ENCODE measurements at regions not wholly inside any gene's neighbourhood (a gene's known extent, or its start where the extent isn't known, plus 50 kb on each side); places are given as distances from the start of the nearest gene placed in this dataset.

- H3K79me1 ChIP-seq (ENCODE audit: insufficient read depth, low read depth, low read length, poor library complexity, severe bottlenecking), result no peaks in the 10 kb centered on the region
- no peak overlapping the region for H3K4me2 ChIP-seq (ENCODE audit: insufficient read depth, insufficient read length, low read length)
- H2BK12ac ChIP-seq (ENCODE audit: insufficient read length, low read depth, low read length), result no peak overlapping the region
- no peak overlapping the region for H3T11ph ChIP-seq (ENCODE audit: low read length)
- H3K9me3 Mint-ChIP-seq, result peaks cover 3 to 7% of the 10 kb centered on the region in 2 experiments; a peak in 2 of 5 replicates
- no peaks in the 10 kb centered on the region for H3K23me2 ChIP-seq (ENCODE audit: insufficient read length, low read depth, low read length, poor library complexity, severe bottlenecking)
- H2BK5ac ChIP-seq (ENCODE audit: insufficient read length, low read length), result no peak overlapping the region
- H3K56ac ChIP-seq (ENCODE audit: insufficient read length, low read depth, low read length), result no peak overlapping the region
- H3K27ac ChIP-seq (ENCODE audit: insufficient read length, low read depth, low read length), result no peak overlapping the region
- no peak for DNase-seq
- no peaks in the 10 kb centered on the region for H3K4me1 ChIP-seq (ENCODE audit: insufficient read depth, low read length)
- no peak overlapping the region for H3K9ac ChIP-seq (ENCODE audit: extremely low read depth, insufficient read length, low read length)
- no peak overlapping the region for H2BK120ac ChIP-seq (ENCODE audit: low read depth, low read length, poor library complexity, severe bottlenecking)
- H2BK15ac ChIP-seq (ENCODE audit: low read depth, low read length), result no peak overlapping the region
- H3K36me3 Mint-ChIP-seq (ENCODE audit: insufficient read depth in 1 of 3, low read depth in 3 of 3), result peaks cover 0 to 4% (median 0%) of the 10 kb centered on the region in 3 experiments; a peak in 1 of 7 replicates
- no peaks in the 10 kb centered on the region for H4K20me1 ChIP-seq (ENCODE audit: control insufficient read depth, insufficient read depth, insufficient read length)
- WGBS (ENCODE audit: extremely low coverage, insufficient read length, low lambda C conversion rate), result no CpG with 5 or more reads among the region's 3 CpGs
- no peaks in the 10 kb centered on the region for H3K27me3 ChIP-seq (ENCODE audit: insufficient read depth, low read length)
- H4K5ac ChIP-seq (ENCODE audit: insufficient read length, low read depth, low read length), result no peak overlapping the region
- H4K91ac ChIP-seq (ENCODE audit: insufficient read length, low read depth, low read length), result no peak overlapping the region
- H3K4me1 Mint-ChIP-seq, result no peaks in the 10 kb centered on the region
- no peak overlapping the region for H2AK5ac ChIP-seq (ENCODE audit: insufficient read length, low read length)
- H4K8ac ChIP-seq (replicated peaks; ENCODE audit: insufficient read length, low read depth, low read length), result no peak overlapping the region
- no peak overlapping the region for H3K23ac ChIP-seq (ENCODE audit: insufficient read length, low read depth, low read length)
- no peaks in the 10 kb centered on the region for H3K79me2 ChIP-seq (ENCODE audit: insufficient read depth, low read length)
- H3K27me3 Mint-ChIP-seq (ENCODE audit: low read depth), result no peaks in the 10 kb centered on the region
- no peak overlapping the region for H3K4me3 Mint-ChIP-seq
- TF ChIP-seq, protein P1, sequence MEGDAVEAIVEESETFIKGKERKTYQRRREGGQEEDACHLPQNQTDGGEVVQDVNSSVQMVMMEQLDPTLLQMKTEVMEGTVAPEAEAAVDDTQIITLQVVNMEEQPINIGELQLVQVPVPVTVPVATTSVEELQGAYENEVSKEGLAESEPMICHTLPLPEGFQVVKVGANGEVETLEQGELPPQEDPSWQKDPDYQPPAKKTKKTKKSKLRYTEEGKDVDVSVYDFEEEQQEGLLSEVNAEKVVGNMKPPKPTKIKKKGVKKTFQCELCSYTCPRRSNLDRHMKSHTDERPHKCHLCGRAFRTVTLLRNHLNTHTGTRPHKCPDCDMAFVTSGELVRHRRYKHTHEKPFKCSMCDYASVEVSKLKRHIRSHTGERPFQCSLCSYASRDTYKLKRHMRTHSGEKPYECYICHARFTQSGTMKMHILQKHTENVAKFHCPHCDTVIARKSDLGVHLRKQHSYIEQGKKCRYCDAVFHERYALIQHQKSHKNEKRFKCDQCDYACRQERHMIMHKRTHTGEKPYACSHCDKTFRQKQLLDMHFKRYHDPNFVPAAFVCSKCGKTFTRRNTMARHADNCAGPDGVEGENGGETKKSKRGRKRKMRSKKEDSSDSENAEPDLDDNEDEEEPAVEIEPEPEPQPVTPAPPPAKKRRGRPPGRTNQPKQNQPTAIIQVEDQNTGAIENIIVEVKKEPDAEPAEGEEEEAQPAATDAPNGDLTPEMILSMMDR (conservative IDR thresholded peaks at IDR 0.05), result no peak
- no peak overlapping the region for H3K4ac ChIP-seq (ENCODE audit: low read depth, low read length)
- H2AFZ ChIP-seq (ENCODE audit: low read length), result no peak overlapping the region
- no peaks in the 10 kb centered on the region for H3K9me3 ChIP-seq (ENCODE audit: control insufficient read depth, low read depth, low read length)
- H3K18ac ChIP-seq (ENCODE audit: insufficient read length, low read depth, low read length), result no peak overlapping the region
- no peak overlapping the region for H3K27ac Mint-ChIP-seq
- H3K14ac ChIP-seq (ENCODE audit: insufficient read depth, low read length), result no peak overlapping the region
- no peak overlapping the region for H2BK20ac ChIP-seq (ENCODE audit: low read depth, low read length, poor library complexity, severe bottlenecking)
Observed at GRCh38 chr5:40364441-40364840, 315.3 kb upstream of the PTGER4 start.

Measured in H9 (cell line).